Nephron progenitor cell (in vitro differentiated cells): ENCODE measurements at regions not wholly inside any gene's neighbourhood (a gene's known extent, or its start where the extent isn't known, plus 50 kb on each side); places are given as distances from the start of the nearest gene placed in this dataset.
A peak's percentile ranks its signal among the peaks of the same experiment; 100 is the strongest.

Source experiments
- DNase-seq: peaks from one replicate; pipeline ENCODE4 v3.0.0; 2021
- H3K27ac Mint-ChIP-seq: 2 replicates; pipeline ENCODE4 v1.8.0; 2021; ENCODE audit warnings: mild to moderate bottlenecking, moderate library complexity, mixed read lengths
- H3K27me3 Mint-ChIP-seq: 2 replicates; pipeline ENCODE4 v1.8.0; 2021; ENCODE audit warnings: mild to moderate bottlenecking, low read depth, mixed read lengths; ENCODE audit not compliant: poor library complexity
- H3K36me3 Mint-ChIP-seq: 2 replicates; pipeline ENCODE4 v1.8.0; 2021; ENCODE audit warnings: low read depth, mixed read lengths
- H3K4me1 Mint-ChIP-seq: 2 replicates; pipeline ENCODE4 v1.8.0; 2021; ENCODE audit warnings: mixed read lengths
- H3K4me3 Mint-ChIP-seq: 2 replicates; pipeline ENCODE4 v1.8.0; 2021; ENCODE audit warnings: mild to moderate bottlenecking, moderate library complexity, mixed read lengths
- H3K9me3 Mint-ChIP-seq: 2 replicates; pipeline ENCODE4 v1.8.0; 2021; ENCODE audit warnings: mild to moderate bottlenecking, moderate library complexity, mixed read lengths
- CTCF ChIP-seq: fragments of 200-600 bp; sonication (generic); IDR thresholded peaks from 2 replicates; pipeline ENCODE4 v1.5.0; 2021; ENCODE audit warnings: antibody characterized with exemption

- Mint-ChIP-seq H3K27ac (no peak overlapping the region), H3K4me1 (peaks cover 25% of the 10 kb centered on the region), H3K27me3 (peaks cover 28% of the 10 kb centered on the region), H3K9me3 (no peaks in the 10 kb centered on the region), H3K36me3 (no peaks in the 10 kb centered on the region), H3K4me3 (no peak overlapping the region)
- TF ChIP-seq CTCF = no peak
- no peak for DNase-seq
Observed at GRCh38 chr1:34415140-34415539, 238.4 kb downstream of the C1orf94 start.

- H3K27me3 Mint-ChIP-seq = peaks cover 32% of the 10 kb centered on the region
- TF ChIP-seq CTCF = no peak
- H3K27ac Mint-ChIP-seq = no peak overlapping the region
- no peaks in the 10 kb centered on the region for H3K9me3 Mint-ChIP-seq
- DNase-seq = no peak
- H3K4me3 Mint-ChIP-seq = no peak overlapping the region
- peaks cover 25% of the 10 kb centered on the region for H3K4me1 Mint-ChIP-seq
- H3K36me3 Mint-ChIP-seq = no peaks in the 10 kb centered on the region
Observed at GRCh38 chr1:34418166-34418565, 241.5 kb downstream of the C1orf94 start.

- Mint-ChIP-seq H3K27me3 (peaks cover 35% of the 10 kb centered on the region), H3K4me3 (no peak overlapping the region), H3K9me3 (no peaks in the 10 kb centered on the region)
Observed at GRCh38 chr1:34419663-34420136, 243.0 kb downstream of the C1orf94 start.

GRCh38 chr1:34425046-34425445, 248.3 kb downstream of the C1orf94 start:
- Mint-ChIP-seq H3K27ac (no peak overlapping the region), H3K36me3 (no peaks in the 10 kb centered on the region), H3K27me3 (peaks cover 32% of the 10 kb centered on the region), H3K4me1 (no peaks in the 10 kb centered on the region), H3K9me3 (no peaks in the 10 kb centered on the region), H3K4me3 (no peak overlapping the region)
- no peak for TF ChIP-seq CTCF
- no peak for DNase-seq

More at GRCh38 chr1:34419663-34420136, 243.0 kb downstream of the C1orf94 start:
- Mint-ChIP-seq H3K4me1 (peaks cover 17% of the 10 kb centered on the region), H3K36me3 (no peaks in the 10 kb centered on the region), H3K27ac (no peak overlapping the region)
- peak; percentile 9 for TF ChIP-seq CTCF
- no peak for DNase-seq

- Mint-ChIP-seq H3K4me3 (no peak overlapping the region), H3K27me3 (peaks cover 29% of the 10 kb centered on the region), H3K9me3 (no peaks in the 10 kb centered on the region), H3K27ac (no peak overlapping the region), H3K4me1 (no peaks in the 10 kb centered on the region), H3K36me3 (no peaks in the 10 kb centered on the region)
- TF ChIP-seq CTCF = no peak
- no peak for DNase-seq
Observed at GRCh38 chr1:34425785-34426184, 249.1 kb downstream of the C1orf94 start.

- no peaks in the 10 kb centered on the region for H3K36me3 Mint-ChIP-seq
- H3K4me3 Mint-ChIP-seq = no peak overlapping the region
- no peaks in the 10 kb centered on the region for H3K4me1 Mint-ChIP-seq
- no peak overlapping the region for H3K27ac Mint-ChIP-seq
- TF ChIP-seq CTCF = no peak
- peaks cover 25% of the 10 kb centered on the region for H3K27me3 Mint-ChIP-seq
- DNase-seq = no peak
- H3K9me3 Mint-ChIP-seq = no peaks in the 10 kb centered on the region
Observed at GRCh38 chr1:34426325-34426896, 249.7 kb downstream of the C1orf94 start.
